K562 (cell line): ENCODE measurements at regions not wholly inside any gene's neighbourhood (a gene's known extent, or its start where the extent isn't known, plus 50 kb on each side); places are given as distances from the start of the nearest gene placed in this dataset.

Experiments
- ARID1B ChIP-seq: fragments of 450-650 bp; IDR thresholded peaks from 2 replicates; pipeline ENCODE4 v1.6.1; 2016; ENCODE audit warnings: antibody characterized with exemption, mild to moderate bottlenecking, inconsistent platforms
- CEBPG ChIP-seq, 3 experiments: fragments of 200-800 bp in 1 of 3; sonication (Bioruptor generic) in 1 of 3; sonication (generic) in 1 of 3; formaldehyde crosslinking in 1 of 3; IDR thresholded peaks in 2 of 3; conservative IDR thresholded peaks in 1 of 3; 2 replicates each; pipeline versions ENCODE4 v1.6.1 to v1.8.0; 2016 to 2022; ENCODE audit warnings: missing compliant biosample characterization in 2 of 3, missing genetic modification characterization in 2 of 3, mild to moderate bottlenecking in 1 of 3, missing genetic modification reagents in 1 of 3
- FOXJ2 ChIP-seq: fragments of 200-800 bp; sonication (Bioruptor generic); IDR thresholded peaks from 2 replicates; pipeline ENCODE4 v1.6.1; 2016; ENCODE audit warnings: missing genetic modification characterization, missing compliant biosample characterization
- GATA2 ChIP-seq: sonication (generic); formaldehyde crosslinking; IDR thresholded peaks from 2 replicates; pipeline ENCODE4 v1.4.0; 2020; ENCODE audit warnings: mild to moderate bottlenecking, missing genetic modification reagents
- KAT7 ChIP-seq: sonication (generic); formaldehyde crosslinking; IDR thresholded peaks from 2 replicates; pipeline ENCODE4 v1.8.0; 2022; ENCODE audit warnings: missing genetic modification reagents, mild to moderate bottlenecking, borderline replicate concordance
- MEIS2 ChIP-seq: fragments of 450-650 bp; IDR thresholded peaks from 2 replicates; pipeline ENCODE4 v1.6.1; 2014; ENCODE audit warnings: mild to moderate bottlenecking; ENCODE audit not compliant: partially characterized antibody
- NR2F6 ChIP-seq: fragments of 450-650 bp; formaldehyde crosslinking; IDR thresholded peaks from 2 replicates; pipeline ENCODE4 v1.4.0; 2020; ENCODE audit warnings: mild to moderate bottlenecking
- POLR2H ChIP-seq: IDR thresholded peaks from 2 replicates; pipeline ENCODE4 v1.6.1; 2016; ENCODE audit warnings: missing genetic modification characterization, low read depth, mild to moderate bottlenecking, control low read depth, missing compliant biosample characterization, moderate library complexity
- SMC3 ChIP-seq: conservative IDR thresholded peaks from 2 replicates; pipeline ENCODE4 v1.6.1; 2011; ENCODE audit warnings: low read depth, low read length, improper control_type of control experiment; ENCODE audit not compliant: insufficient read depth
- TBL1XR1 ChIP-seq, 2 experiments: IDR thresholded peaks; 2 replicates each; pipeline ENCODE4 v1.6.1; 2012; ENCODE audit warnings: improper control_type of control experiment in 2 of 2, low read length in 2 of 2, mild to moderate bottlenecking in 1 of 2
- TCF7 ChIP-seq: sonication (generic); IDR thresholded peaks from 2 replicates; pipeline ENCODE4 v1.6.1; 2016; ENCODE audit warnings: antibody characterized with exemption, borderline replicate concordance
- TOE1 ChIP-seq, 2 experiments: fragments of 450-650 bp in 1 of 2; sonication (generic) in 1 of 2; formaldehyde crosslinking in 1 of 2; IDR thresholded peaks; 2 replicates each; pipeline versions ENCODE4 v1.7.1 to v1.8.0; 2016 to 2022; ENCODE audit warnings: borderline replicate concordance in 2 of 2, mild to moderate bottlenecking in 2 of 2, antibody characterized with exemption in 1 of 2, inconsistent platforms in 1 of 2, low read depth in 1 of 2, missing genetic modification reagents in 1 of 2, moderate library complexity in 1 of 2
- ZFPM2 ChIP-seq: fragments of 250-450 bp; sonication (Bioruptor Pico); IDR thresholded peaks from 2 replicates; pipeline ENCODE4 v1.5.1; 2022; ENCODE audit warnings: mild to moderate bottlenecking
- ZNF561 ChIP-seq: fragments of 450-650 bp; formaldehyde crosslinking; conservative IDR thresholded peaks from 2 replicates; pipeline ENCODE4 v1.4.0; 2020; ENCODE audit warnings: mild to moderate bottlenecking, moderate library complexity
- ZNF699 ChIP-seq: fragments of 250-450 bp; sonication (Bioruptor Pico); IDR thresholded peaks from 2 replicates; pipeline ENCODE4 v1.8.0; 2021; ENCODE audit warnings: mild to moderate bottlenecking, moderate library complexity; ENCODE audit not compliant: insufficient replicate concordance
- TF ChIP-seq, protein P1 (sequence below): fragments of 450-650 bp; IDR thresholded peaks from 2 replicates; pipeline ENCODE4 v1.6.1; 2016; ENCODE audit warnings: missing biosample characterization, missing genetic modification characterization
- TF ChIP-seq, protein P2 (sequence below), 2 experiments: fragments of 150-350 bp in 1 of 2; IDR thresholded peaks; 2 replicates each; pipeline ENCODE4 v1.6.1; 2012 to 2016; ENCODE audit warnings: low read depth in 2 of 2, low read length in 2 of 2, mild to moderate bottlenecking in 1 of 2, moderate library complexity in 1 of 2
- TF ChIP-seq, protein P3 (sequence below): sonication (generic); formaldehyde crosslinking; IDR thresholded peaks from 2 replicates; pipeline ENCODE4 v1.8.1; 2023; ENCODE audit warnings: mild to moderate bottlenecking, missing genetic modification reagents
- TF ChIP-seq, protein P4 (sequence below): sonication (generic); formaldehyde crosslinking; IDR thresholded peaks from 2 replicates; pipeline ENCODE4 v1.9.0; 2022; ENCODE audit warnings: mild to moderate bottlenecking, missing genetic modification reagents

DNA sequence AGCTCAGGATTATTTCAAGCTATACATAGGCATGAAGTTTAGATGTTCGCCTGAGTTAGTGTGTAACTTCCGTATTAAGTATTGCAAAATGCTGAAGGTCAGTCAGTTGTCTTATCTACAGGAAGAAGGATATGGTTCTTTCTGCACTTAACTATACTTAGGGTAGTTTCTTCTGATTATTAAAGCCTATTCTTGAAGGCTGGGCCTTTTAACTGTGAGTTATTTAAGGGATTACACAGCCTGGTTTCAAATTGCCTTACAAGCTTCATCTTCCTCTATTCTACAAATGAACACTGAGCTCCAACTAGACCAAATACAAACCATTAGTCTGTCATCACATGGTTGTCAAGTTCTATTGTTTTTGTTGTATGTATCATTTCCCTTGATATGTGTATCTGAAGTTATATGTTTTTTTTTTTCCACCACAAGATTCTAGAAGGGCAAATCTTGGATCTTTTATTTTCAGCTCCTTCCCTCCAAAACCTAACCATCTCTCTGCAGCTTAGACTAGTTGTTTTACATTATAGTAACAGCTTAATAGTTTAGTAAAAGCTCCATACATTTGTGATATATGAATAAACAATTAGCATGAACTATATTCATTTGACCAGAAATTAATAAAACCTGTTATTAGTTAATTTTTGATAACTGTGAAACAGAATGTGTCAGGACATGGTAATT lies 272.9 kb upstream of the KCNMB2 start (continued):
- TF ChIP-seq, protein P1, sequence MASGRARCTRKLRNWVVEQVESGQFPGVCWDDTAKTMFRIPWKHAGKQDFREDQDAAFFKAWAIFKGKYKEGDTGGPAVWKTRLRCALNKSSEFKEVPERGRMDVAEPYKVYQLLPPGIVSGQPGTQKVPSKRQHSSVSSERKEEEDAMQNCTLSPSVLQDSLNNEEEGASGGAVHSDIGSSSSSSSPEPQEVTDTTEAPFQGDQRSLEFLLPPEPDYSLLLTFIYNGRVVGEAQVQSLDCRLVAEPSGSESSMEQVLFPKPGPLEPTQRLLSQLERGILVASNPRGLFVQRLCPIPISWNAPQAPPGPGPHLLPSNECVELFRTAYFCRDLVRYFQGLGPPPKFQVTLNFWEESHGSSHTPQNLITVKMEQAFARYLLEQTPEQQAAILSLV: no peak
- TF ChIP-seq, protein P2, sequence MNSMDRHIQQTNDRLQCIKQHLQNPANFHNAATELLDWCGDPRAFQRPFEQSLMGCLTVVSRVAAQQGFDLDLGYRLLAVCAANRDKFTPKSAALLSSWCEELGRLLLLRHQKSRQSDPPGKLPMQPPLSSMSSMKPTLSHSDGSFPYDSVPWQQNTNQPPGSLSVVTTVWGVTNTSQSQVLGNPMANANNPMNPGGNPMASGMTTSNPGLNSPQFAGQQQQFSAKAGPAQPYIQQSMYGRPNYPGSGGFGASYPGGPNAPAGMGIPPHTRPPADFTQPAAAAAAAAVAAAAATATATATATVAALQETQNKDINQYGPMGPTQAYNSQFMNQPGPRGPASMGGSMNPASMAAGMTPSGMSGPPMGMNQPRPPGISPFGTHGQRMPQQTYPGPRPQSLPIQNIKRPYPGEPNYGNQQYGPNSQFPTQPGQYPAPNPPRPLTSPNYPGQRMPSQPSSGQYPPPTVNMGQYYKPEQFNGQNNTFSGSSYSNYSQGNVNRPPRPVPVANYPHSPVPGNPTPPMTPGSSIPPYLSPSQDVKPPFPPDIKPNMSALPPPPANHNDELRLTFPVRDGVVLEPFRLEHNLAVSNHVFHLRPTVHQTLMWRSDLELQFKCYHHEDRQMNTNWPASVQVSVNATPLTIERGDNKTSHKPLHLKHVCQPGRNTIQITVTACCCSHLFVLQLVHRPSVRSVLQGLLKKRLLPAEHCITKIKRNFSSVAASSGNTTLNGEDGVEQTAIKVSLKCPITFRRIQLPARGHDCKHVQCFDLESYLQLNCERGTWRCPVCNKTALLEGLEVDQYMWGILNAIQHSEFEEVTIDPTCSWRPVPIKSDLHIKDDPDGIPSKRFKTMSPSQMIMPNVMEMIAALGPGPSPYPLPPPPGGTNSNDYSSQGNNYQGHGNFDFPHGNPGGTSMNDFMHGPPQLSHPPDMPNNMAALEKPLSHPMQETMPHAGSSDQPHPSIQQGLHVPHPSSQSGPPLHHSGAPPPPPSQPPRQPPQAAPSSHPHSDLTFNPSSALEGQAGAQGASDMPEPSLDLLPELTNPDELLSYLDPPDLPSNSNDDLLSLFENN (IDR thresholded peaks at IDR 0.05; ENCODE audit: low read depth in 2 of 2, low read length in 2 of 2): no peak
- TF ChIP-seq FOXJ2 (tag) (no peak), SMC3 (no peak), TBL1XR1 (IDR thresholded peaks at IDR 0.05; ENCODE audit: low read length in 2 of 2) (peak in 1 of 2 experiments; percentile 64; a peak in 2 of 4 replicates), TCF7 (no peak), MEIS2 (peak; percentile 78), ARID1B (peak; percentile 62), GATA2 (no peak), POLR2H (tag) (peak; percentile 57; the same call in 1 of the 2 replicates), ZNF561 (CRISPR knock-in tag) (no peak), NR2F6 (CRISPR knock-in tag) (no peak), ZNF699 (no peak), KAT7 (no peak), TOE1 (IDR thresholded peaks at IDR 0.05; ENCODE audit: borderline replicate concordance) (no peak), TOE1 (CRISPR knock-in tag; IDR thresholded peaks at IDR 0.05; ENCODE audit: borderline replicate concordance, low read depth) (no peak), CEBPG (CRISPR knock-in tag; IDR thresholded peaks at IDR 0.05) (no peak), CEBPG (tag; conservative IDR thresholded peaks at IDR 0.05 in 1 of 2, IDR thresholded peaks at IDR 0.05 in 1 of 2) (peak; percentile 76 to 83), ZFPM2 (CRISPR knock-in tag) (no peak)
- TF ChIP-seq, protein P3, sequence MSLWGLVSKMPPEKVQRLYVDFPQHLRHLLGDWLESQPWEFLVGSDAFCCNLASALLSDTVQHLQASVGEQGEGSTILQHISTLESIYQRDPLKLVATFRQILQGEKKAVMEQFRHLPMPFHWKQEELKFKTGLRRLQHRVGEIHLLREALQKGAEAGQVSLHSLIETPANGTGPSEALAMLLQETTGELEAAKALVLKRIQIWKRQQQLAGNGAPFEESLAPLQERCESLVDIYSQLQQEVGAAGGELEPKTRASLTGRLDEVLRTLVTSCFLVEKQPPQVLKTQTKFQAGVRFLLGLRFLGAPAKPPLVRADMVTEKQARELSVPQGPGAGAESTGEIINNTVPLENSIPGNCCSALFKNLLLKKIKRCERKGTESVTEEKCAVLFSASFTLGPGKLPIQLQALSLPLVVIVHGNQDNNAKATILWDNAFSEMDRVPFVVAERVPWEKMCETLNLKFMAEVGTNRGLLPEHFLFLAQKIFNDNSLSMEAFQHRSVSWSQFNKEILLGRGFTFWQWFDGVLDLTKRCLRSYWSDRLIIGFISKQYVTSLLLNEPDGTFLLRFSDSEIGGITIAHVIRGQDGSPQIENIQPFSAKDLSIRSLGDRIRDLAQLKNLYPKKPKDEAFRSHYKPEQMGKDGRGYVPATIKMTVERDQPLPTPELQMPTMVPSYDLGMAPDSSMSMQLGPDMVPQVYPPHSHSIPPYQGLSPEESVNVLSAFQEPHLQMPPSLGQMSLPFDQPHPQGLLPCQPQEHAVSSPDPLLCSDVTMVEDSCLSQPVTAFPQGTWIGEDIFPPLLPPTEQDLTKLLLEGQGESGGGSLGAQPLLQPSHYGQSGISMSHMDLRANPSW (CRISPR knock-in tag): no peak
- TF ChIP-seq, protein P4, sequence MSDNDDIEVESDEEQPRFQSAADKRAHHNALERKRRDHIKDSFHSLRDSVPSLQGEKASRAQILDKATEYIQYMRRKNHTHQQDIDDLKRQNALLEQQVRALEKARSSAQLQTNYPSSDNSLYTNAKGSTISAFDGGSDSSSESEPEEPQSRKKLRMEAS: no peak
